HG03039 (cell line): ENCODE measurements at regions not wholly inside any gene's neighbourhood (a gene's known extent, or its start where the extent isn't known, plus 50 kb on each side); places are given as distances from the start of the nearest gene placed in this dataset.
"Not testable (repeated sequence)": the region's sequence is repeated elsewhere in the genome, so short reads cannot be mapped to it uniquely, and the experiment has no call there.

Source experiments
- ATAC-seq: cut with Tn5 transposase; IDR thresholded peaks from one replicate; pipeline ENCODE4 v1.9.1; 2021; ENCODE audit warnings: mild to moderate bottlenecking, moderate library complexity; ENCODE audit not compliant: unreplicated experiment

GRCh38 chr4:19119904-19120560 is 1098.5 kb upstream of the LCORL start:
- ATAC-seq, result no peak

GRCh38 chr4:19117022-19117421 is 1095.5 kb upstream of the LCORL start:
- ATAC-seq, result no peak

DNA sequence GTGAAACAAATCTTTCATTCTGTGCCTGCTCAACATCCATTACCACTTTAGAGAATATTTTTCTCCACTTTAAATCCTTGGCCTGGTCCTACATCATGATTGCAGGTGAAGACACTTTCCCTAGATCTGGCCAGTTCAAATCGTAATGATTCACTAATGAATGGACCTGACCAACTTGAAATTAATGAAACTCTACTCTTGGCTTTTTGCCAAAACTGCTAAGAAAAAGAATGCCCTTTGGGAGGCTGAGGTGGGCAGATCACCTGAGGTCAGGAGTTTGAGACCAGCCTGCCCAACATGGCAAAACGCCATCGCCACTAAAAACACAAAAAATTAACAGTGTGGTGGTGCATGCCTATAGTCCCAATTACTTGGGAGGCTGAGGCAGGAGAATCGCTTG is 1082.6 kb upstream of the LCORL start:
- no peak for ATAC-seq

DNA sequence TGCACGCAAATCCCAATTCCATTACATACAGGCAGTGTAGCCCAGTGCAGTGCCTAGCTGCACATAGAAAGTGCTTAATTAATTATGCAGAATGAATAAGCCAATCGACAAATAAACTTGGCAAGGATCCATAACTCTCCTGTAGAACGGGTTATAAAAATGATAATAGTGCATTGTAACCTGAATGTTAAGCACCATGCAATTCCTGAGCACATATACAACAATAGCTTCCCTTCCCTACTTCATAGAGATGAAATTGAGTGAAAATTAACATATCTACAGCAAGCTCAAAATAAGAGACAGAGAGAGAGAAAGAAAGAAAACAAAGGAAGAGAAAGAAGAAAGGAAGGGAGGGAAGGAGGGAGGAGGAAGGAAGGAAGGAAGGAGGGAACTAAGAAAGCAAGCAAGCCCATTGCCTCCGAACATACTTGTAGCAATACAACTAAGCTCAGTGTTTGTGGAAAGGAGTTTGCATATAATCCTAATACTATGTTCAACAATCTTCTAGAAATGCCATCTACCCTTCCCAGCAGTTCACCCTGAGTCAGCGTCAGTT is 1074.0 kb upstream of the LCORL start:
- no peak for ATAC-seq

DNA sequence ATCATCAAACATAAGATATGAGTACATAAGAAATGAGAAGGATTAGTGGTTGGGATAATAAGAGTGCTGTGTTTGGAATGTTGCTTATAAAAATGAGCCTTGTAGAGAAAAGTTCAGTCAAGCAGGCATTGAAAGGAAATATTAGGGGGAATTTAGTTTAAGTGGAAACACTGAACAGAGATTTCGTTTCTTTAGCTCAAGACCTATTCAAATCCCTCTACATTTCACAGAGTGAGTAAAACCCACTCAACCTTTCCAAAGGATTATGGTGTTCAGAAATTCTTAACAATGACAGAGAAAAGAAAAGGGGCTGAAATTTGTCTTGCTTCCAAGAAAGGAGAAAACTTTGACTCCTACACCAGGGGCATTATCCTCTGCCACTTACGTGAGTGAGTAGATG is 1072.4 kb upstream of the LCORL start:
- no peak for ATAC-seq

GRCh38 chr4:19092797-19093196 is 1071.2 kb upstream of the LCORL start:
- ATAC-seq, result no peak

- no peak for ATAC-seq
Measured at GRCh38 chr4:19074036-19074435, 1052.5 kb upstream of the LCORL start.

DNA sequence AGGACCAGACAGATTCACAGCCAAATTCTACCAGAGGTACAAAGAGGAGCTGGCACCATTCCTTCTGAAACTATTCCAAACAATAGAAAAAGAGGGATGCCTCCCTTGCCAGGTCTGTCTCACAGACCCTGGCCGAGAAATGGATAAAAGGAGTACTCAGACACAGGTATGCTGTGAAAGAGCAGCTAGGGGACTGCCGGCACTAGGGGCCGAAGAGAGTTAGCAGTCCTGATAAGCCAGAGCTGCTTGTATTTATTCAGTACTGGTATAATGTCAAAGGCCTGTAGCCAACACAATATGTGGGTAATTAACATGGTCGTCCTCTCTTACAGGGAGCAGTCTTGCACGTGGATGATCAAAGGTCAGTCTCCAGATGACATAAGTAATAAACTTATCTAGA is 1042.1 kb upstream of the LCORL start:
- no peak for ATAC-seq

GRCh38 chr4:19054916-19055315 is 1033.4 kb upstream of the LCORL start:
- ATAC-seq, result no peak

DNA sequence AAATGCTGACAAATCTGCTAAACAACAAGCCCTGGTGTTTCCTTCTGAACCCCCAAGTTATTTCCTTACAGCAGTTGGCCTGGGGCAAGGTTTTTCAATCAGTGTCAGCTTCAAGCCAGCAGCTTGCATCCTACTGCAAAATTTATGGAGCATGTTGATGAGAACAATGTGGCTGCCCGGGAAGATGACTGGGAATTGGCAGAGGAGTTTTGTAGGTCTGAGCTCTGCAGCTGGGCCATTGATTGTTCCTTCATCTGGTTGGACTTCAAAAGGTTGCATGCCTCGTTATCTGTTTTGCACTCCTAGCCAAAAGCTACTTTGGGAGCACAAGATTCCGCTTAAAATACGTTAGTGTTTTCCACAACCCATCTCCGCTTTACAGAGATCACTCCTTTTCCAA is 1030.3 kb upstream of the LCORL start:
- no peak for ATAC-seq

DNA sequence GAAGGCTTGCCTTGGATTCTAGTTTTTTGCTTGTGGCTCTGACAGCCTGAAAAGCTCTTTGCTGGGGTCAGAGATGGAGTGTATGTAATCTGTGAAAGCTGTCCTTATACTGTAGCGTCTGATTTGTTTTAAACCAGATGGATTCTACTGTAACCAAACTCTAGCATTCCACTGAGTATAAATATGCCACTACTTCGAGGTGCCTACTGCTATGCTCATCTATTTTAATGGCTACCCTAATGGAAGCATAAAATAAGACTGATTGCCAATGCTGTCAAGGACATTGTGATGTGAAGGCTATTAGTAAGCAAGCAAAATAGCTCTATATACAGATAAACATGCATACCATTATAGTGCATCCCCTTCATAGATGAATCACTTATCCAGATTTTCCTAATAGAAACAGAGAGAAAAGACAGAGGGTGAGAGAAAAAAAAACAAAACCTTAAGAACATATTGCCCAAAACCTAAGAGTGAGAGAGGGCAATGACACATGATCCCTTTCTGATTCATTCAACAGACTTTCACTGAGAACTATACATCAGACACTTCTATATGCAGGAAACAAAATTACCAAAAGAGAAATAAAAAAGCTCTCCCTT is 1025.8 kb upstream of the LCORL start:
- ATAC-seq, result no peak

DNA sequence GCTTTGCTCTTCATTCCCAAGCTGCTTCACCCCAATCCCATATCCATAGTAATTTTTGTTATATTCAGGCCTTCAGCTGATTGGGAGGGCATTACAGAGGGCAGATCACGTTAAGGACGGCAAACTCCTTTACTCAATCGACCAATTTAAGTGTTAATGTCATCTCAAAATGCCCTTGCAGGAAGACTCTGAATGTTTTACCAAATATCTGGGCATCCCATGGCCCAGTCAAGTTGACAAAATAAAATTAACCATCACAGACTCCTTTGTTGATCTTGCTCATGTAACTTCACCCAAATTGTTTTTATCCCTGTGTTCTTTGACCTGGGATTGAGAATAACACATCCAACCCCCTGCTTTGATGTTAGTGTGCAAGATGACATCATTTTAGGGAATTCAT is 1018.3 kb upstream of the LCORL start:
- ATAC-seq, result no peak

DNA sequence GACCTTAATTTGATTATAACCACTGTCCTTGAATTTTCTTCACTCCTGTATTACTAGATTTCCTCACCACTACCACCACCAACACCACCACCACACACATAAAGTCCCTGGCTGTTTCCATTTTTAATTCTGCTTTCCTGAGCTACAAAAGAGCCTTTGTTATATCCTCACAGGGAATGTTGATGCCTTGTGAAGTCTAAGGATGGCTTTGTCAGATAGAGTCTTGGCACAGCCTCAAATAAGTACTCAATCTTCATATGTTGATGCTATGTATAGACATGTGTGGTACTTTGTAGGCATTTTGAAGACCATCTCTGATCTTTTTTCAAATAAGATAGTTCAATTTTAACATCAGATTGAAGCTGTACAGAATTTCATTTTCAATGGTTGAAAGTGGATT is 1016.7 kb upstream of the LCORL start:
- no peak for ATAC-seq

- ATAC-seq, result no peak
Measured at GRCh38 chr4:19033816-19034733, 1012.5 kb upstream of the LCORL start.

- no peak for ATAC-seq
Measured at GRCh38 chr4:19030536-19030935, 1009.0 kb upstream of the LCORL start.

DNA sequence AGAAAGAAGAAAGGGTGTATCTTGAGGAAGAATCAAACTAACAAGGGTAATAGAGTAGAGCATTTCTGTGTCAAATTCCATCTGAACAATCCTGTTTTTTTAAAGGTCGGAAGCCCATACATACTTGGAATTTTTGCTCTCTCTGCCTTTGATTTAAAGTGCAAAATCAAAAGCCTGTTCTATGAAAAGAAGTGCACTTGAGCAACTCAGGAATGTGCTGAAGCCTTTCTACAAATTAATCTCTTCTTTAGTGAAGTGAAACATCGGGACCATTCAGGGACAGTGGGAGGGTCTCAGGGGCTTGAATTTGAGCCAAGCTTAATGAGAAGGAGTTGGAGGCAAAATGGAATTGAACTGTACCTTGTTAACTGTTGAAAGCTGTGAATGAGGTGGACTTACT is 1008.5 kb upstream of the LCORL start:
- no peak for ATAC-seq

DNA sequence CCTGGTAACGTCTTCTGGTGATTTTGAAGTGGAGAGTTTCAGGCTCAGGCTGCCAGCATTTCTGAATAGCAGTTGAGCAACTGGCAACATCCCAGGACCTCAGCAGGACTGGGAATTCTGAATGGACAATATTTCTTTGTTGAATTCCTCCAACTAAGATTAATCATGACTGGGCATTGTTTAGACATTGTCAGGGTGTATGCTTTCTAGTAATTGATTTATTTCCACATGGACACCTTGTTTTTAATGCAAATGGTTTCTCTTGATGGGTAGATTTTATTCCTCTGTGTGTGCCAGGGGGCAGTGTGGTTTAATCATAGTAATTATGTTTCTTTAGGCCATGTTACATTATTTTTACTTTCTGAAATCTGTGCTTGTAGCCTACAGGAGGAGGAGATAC is 1004.7 kb upstream of the LCORL start:
- ATAC-seq, result no peak

GRCh38 chr4:19025031-19025430 is 1003.5 kb upstream of the LCORL start:
- no peak for ATAC-seq

GRCh38 chr4:19024047-19024446 is 1002.5 kb upstream of the LCORL start:
- ATAC-seq, result no peak

DNA sequence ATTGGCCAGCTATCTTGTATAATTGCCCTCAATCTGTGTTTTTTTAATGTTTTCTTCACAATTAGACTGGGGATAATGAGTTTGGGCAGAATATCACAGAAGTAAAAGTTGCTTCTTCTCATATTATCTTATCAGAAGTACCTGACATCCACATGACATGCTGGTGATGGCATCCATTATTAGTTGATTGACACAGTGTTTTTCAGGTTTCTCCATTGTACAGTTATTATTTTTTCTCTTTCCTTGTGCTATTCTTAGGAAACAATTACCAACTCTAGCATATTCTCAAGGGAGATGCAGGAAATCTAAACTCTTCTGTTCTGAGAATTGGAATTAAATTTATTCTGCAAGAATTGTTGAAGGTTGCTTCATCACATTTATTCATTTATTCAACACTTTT is 1000.1 kb upstream of the LCORL start:
- ATAC-seq, result no peak

GRCh38 chr4:19016550-19016949 is 995.0 kb upstream of the LCORL start:
- ATAC-seq, result not testable (repeated sequence)

- ATAC-seq, result no peak
Measured at GRCh38 chr4:19014594-19014993, 993.0 kb upstream of the LCORL start.
